GM21390 (cell line): ENCODE measurements at regions not wholly inside any gene's neighbourhood (a gene's known extent, or its start where the extent isn't known, plus 50 kb on each side); places are given as distances from the start of the nearest gene placed in this dataset.

Experiments
- ATAC-seq: cut with Tn5 transposase; IDR thresholded peaks from one replicate; pipeline ENCODE4 v1.9.1; 2021; ENCODE audit not compliant: unreplicated experiment

DNA sequence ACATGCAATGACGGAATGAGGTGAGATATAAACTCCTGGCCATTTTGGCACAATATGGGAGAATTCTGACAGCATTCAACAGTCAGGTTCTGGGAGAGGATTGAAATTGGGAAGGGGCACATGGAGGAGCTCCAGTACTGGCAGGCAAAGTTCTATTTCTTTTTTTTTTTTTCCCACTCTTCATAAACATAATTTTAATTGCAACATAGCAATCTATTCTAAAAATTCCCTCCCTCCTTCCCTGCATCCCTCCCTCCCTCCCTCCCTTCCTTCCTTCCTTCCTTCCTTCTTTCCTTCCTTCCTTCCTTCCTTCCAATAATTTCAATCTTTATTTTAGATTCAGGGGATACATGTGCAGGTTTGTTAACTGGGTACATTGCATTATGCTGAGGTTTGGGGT lies 93.2 kb downstream of the PTCSC3 start:
- no peak for ATAC-seq

DNA sequence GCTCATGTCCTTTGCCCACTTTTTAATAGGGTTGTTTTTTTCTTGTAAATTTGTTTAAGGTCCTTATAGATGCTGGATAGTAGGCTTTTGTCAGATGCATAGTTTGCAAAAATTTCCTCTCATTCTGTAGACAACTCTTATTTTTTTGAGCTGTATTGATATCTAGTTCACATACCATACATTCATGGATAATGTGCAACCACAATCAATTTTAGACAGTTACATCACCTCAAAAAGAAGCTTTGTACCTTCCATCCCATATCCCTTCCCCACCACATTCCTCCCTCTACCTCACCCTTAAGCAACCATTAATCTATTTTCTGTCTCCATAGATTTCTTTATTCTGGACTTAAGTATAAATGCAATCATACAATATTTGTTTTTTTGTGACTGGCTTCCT lies 98.4 kb downstream of the PTCSC3 start:
- ATAC-seq, result no peak

DNA sequence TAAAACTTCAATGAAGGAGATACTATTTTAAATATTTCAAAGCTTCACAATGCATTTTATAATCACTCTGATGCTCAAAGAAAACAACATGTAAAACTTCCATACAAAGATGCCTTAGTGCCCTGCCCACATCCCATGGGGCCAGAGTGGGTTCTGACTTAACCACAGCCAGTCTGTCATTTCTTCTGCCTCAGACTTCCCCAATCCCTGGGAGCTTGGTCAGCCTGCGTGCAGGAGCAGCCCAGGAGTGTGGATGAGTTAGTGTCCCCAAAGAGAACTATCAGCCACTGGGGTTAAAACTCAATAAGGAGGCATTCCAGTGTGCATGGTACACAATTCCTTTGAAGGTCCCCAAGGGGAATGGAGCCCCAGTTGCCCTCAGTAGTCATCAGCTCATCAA lies 100.3 kb downstream of the PTCSC3 start:
- no peak for ATAC-seq

DNA sequence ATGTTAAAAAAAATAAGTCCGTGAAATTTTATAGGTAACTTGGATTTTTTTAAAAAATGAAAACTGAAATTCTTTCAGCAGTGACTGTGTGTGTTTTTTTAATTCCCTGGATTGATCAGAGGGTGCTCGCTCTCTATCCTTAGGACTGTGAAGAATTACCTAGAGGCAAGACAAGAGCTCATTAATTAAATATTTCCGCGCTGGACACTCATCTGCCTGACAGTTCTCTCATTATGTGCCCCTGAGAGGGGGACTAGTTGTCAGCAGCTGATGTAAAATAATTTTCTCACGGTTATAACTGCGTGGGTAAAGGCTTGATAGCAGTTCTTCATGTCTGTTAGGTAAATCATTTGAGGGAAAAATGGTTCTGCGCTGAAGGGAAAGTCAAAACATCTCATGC lies 101.3 kb downstream of the PTCSC3 start:
- ATAC-seq, result no peak

DNA sequence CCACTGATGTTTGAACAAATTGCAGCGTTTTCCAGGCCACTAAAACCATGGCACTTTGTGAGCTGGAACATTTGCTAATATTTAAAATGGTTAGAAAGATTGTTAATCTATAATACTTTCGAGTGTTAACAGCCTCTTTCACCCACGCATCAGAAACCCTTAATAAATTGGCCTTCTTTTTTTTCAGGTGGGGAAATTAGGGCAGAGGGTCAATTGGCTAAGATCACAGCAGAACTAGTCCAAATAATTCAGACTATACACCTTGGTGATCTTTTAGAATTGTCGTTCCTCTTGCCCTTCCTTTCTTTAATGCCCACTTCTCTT lies 105.8 kb downstream of the PTCSC3 start:
- ATAC-seq, result no peak

DNA sequence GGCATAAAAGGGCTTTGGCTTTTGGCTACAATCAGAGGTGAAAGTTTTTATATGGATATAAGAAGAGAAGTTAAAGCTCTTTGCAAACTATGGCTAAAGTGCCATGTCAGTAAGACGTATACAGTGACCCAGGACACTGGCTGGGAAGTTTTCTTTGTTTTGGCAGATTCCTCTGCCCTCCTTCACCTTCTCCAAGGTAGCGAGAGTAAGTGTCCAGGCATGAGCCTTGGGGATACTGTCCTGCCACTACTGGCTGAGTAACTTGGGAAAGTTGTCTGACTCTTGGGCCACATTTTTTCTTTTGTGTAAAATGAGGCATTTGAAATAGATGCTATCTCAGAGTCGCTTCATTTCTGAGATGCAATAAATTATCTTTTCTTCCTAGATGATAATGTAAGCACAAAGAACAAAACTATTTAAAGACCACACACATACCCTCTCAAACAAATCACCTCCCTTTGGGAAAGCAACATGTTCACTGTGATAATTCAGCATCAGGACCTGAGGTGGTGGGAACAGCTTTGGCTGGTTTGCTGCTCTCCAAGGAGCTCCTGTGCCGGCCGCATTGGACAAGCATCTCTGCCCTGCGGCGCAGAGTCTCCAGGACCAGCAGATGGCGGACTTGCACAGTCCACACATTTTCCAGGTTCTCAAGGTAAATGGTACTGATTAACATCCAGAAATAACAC lies 106.3 kb downstream of the PTCSC3 start:
- ATAC-seq, result no peak

DNA sequence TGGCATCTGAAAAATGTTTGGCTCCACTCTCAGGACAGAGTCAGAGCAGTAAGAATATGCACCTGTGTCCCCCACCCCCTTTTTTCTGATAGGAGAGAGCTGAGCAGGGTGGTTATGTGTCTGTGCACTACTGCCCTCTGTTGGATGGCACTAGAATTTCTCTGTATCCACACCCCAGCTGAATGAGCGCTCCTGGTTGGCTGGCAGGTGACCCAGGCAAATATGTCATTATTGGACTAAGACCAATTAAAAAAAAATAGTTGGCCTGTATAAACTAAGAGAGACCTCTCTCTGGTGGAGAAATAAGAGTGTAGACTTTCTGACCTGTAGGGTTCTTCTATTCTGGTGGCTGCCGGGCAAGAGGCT lies 107.0 kb downstream of the PTCSC3 start:
- ATAC-seq, result peak; percentile 56

DNA sequence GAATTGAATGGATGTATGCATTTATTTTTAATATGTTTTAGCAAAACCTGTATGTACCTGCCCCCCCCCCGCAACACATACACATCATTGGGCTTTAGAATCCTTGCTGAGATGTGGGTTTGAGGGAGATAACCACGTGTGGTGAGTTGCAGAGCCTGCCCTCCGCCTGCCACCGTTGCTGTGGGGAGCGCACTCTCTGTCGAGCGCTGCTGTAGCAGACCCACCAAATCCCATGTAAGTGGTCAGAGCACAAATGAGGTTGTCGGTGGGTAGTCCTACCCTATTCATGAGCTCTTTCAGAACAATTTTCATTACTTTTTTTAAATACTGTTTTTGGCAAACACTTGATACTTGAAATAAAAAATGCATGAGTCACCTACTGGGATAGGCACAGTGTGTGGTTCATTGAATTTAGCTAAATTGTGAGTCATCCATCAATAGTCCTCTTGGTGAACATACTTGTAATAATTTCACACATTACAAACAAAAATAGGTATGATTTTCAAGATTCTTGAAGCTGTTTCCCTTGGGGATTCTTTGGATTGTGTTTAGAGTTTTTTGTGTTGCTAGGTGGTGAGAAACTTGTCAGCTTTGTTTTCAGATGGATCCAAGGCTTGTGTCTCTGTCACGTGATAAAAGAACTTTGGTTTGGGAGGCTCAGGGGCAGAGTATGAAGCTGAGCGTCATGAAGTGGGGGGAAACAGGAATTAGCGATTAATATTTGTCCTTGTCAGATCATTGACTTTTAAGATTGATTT lies 107.6 kb downstream of the PTCSC3 start:
- no peak for ATAC-seq

DNA sequence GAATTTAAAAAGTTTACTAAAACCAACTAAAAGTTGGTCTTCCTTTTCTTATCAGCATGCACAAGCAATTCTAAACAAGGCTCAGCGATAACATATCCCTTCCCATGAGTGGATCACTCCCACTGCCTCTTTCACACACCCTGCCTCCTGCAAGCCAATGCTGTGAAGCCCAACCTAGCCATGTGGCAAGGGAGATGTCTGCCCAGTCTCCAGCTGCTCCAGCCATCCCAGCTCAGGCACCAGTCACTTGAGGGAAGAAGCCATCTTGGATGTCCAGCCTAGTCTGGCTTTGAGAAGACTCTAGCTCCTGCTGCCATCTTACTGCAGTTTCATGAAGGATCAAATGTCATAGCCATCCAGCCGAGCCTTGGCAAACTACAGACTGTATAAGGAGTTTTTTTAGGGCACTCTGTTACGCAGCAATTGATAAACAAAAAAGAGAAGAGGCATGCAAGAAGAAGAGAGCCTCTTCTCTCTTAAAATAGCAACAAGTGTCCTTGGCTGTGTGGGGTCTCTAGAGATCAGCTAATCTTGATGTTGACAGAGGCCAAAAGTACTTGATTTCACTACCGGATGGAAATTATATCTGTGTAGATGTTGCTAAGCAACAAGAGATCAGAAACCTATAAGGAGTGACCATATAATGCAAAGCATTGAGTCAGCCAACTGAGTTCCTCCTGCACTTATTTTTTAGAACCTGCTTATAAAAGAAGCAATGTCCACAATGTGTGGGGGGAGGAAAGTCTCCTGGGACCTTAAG lies 108.9 kb downstream of the PTCSC3 start:
- ATAC-seq, result no peak

DNA sequence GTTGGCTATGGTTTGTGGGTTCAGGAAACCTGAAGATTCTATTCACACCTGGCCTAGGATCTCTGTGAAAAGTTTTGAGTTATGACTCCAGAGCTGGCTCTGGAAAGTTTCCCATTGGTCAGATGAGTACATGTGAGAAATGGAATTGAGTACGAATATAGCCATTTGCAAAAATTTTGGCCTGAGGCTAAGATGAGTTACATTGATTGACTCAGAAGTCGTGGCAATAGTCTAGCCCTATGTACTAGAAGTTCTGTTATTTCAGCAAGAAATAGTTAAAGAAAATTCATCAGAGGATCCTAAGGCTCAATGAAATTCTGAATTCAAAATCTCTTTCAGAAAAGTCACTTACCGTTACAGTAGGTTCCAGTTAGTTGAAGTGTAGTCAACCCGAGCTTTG lies 109.9 kb downstream of the PTCSC3 start:
- ATAC-seq, result no peak

DNA sequence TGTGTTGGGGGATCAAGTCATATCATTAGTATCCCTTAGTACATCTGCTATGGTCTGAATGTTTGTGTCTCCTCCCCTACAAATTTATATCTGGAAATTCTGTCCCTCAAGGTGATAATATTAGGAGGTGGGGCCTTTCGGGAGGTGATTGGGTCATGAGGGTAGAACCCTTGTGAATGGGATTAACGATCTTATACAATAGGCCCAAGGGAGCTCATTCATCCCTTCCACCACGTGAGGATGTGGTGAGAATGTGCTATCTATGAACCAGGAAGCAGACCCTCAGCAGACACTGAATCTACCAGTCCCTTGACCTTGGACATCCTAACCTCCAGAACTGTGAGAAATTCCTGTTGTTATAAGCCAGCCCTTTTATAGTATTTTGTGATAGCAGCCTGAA lies 110.7 kb downstream of the PTCSC3 start:
- ATAC-seq, result no peak

DNA sequence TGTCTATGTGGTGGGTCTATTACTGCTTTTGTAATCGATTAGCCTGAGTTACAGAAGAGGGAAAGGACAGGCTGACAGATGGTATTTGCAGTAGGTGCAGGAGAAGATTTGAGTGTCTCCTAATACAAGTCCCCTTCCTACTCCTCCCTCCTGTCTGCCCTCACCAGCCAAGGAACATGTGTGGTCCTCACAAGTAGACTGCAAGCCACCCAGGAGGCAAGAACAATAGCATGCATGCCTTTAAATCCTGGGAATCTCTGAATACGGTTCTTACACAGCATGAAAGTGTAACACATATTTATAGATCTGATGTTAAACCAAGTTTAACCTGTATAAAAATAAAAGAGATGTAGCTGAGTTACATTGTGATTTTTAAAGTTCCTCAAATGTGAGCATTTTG lies 117.0 kb downstream of the PTCSC3 start:
- no peak for ATAC-seq

DNA sequence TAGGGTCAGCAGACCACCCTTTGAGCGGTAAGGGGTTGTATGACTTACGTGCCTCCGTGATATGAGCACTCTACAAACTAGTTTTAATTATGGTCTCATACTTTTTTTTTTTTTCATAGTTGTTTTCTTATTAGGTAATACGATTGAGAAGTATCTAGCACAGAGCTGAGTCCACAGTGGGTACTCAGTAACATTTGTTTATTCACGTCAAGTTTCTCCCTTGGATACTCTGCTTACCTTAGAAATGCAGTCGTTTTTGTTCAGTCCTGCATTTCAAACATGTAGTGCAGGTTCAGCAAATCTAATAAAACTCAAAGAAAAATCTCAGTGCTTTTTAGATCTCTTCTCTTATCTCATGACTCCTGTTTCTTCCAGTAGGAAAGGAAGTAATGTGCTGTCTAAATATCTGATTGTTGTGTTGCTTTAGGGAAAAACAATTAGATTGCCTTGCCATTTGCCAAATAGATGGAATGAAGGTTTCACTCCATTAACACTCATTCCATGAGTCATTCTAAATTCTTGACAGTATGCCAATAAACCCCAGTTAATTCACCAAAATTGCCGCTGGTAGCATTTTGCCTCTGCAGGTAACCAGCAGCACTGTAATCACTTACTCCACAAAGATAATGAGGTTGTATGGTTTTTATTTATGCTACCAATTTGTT lies 118.9 kb downstream of the PTCSC3 start:
- no peak for ATAC-seq

DNA sequence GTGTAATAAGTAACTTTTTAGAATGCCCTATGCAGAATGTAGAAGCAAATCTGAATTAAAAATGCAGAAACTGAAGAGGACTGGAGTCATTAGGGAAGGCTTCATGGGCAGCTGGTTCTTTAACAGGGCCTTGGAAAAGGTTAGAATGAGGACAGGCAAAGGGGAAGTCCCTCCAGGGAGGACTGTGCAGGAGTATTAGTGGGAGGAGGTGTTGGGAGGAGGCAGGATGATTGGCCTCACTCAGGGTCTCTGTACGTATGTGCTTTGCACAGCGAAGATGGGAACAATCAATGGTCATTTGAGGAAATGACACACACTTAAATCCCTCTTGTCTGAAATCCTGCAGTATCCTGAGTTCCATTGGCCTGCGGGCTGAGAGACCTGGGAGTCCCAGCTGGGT lies 119.7 kb downstream of the PTCSC3 start:
- ATAC-seq, result no peak

DNA sequence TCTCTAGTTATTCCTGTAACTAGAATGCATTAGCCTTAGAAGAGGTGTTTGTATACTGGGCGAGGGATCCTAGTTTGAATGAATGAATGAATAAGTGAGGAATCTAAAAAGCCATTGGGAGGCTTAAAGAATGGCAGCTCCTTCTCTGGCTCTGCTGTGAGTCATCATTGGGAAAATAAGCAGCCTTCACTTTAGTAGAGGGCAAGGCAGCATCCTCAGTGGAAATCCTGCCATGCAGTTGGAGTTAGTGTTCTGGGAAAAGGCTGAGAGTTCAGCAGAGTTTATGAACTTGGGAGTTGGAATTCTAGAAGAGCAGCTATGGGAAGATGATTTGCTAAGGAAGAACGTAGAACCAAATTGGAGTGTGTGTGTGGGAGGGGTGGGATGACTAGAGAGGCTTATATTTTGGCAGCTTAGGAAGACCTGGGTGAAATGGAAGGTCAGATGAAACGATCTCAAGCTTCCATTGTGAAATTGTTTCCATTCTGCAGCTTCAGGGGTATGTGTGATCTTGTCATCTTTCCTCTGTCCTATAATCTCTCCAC lies 120.8 kb downstream of the PTCSC3 start:
- ATAC-seq, result no peak

DNA sequence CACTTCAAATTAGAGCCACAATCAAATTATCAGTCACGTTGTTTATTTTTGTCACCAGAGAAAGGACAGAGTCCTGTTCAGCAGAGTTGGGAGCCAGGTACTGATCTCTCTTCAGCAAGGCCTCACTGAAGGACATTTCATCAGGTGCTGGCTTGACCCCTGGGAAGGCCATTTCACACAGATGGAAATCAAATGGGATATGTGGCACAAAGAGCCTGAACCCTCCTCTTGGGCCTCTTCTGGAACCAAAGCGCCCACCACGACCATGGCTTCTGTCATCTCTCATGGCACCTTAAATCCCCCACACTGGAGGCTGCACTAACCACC lies 121.5 kb downstream of the PTCSC3 start:
- ATAC-seq, result no peak

DNA sequence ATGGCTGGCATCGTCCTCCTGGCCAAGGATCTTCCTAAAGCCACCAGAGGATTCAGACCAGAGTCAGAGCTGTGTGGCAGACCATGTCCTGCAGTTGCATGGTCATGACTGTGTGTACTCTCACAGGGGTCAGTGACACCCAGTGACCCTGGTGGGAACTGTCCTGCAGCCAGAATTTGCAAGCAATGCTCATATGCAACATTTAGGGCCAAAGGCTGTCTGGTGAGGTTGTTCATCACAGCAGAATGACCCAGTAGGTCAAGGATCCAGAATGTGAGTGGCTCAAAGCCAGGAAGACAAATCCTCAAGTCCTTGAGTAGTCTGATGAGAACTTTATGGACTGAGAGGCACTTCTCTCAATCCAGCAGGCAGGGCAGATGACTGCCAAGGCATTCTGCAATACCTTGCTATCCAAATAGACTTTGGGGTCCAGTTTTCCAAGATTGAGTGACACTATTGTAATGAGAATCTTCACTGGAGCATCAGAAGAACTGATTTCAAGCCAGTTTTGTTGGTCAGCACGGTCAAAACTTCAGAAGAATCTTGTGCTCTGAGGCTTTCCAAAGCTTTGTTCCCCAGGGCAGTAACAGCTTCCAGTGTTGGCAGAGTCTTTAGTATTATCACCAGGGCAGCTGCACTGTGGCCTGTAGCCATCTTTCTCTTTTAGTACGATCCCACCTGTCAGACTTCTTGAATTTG lies 122.0 kb downstream of the PTCSC3 start:
- no peak for ATAC-seq

DNA sequence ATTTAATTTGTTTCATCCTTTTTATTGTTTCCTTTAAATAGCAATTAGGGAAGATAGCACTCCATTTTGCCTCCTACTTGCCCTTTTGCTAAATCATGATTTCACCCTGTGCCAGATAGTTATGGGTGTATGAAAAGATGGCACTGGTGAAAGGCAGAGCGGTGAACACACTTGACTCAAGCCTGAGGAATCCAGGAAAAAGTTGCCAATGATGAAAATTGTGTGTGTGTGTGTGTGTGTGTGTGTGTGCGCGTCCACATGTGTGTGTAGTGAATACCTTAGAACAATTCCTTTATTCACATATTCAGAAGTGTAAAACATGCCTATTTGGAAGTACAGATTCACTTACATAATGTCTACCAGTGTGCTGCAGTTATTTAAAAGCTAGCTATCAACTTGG lies 123.8 kb downstream of the PTCSC3 start:
- ATAC-seq, result no peak

DNA sequence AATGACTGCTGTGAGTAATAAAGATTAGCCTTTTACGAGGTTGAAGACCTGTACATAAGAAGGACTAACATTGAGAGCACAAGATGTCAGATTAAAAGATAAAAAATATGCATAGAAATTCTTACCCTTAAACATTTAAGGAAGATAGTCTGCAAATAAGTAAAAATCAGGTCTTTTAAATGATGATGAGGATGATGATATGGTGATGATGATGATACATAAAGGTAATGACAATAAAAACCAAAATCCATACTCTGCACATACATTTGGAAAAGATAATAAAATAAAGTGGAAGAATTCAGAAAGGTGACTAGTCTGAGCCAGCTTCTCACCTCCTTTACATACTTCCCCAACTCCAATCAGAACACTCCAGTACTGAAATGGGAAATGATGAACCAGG lies 124.5 kb downstream of the PTCSC3 start:
- no peak for ATAC-seq

DNA sequence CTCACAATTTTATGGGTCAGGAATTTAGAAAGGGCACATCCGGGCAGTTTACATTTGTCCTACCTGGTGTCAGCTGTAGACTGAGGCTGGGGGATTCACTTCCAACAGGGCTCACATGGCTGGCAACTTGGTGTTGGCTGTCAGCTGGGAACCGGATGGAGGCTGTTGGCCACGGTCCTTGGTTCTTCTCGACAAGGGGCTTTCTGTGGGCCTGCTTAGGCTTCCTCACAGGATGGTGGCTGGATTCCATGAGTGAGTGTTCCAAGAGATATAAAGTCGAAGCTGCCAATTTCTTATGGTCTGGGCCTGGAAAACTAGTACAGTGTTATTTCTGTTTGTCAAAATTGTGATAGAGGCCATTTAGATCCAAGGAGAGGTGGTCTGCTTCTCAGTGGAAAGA lies 127.9 kb downstream of the PTCSC3 start:
- ATAC-seq, result no peak

DNA sequence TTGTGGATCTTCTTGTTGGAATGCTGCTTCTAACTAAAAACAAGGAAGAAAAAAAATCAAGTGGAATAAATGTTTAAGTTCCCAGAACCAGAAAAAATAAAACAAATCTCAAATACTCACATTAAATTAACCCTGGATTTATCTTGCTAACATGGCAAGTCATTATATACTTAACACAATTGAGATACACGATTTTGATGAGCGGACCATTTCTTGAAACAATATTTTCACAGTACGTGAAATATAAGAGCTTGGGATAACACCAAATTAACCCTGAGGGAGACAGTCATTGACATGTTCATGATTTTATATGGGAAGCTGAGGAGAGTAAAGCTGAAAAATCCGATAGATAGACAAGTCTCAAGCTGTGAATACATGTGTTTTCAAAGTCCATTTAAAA lies 128.6 kb downstream of the PTCSC3 start:
- ATAC-seq, result no peak
